Astrocyte of the spinal cord (primary cell): ENCODE measurements at regions not wholly inside any gene's neighbourhood (a gene's known extent, or its start where the extent isn't known, plus 50 kb on each side); places are given as distances from the start of the nearest gene placed in this dataset.

ENCODE experiments used
- DNase-seq: peaks from one replicate; pipeline ENCODE4 v3.0.0; 2011; ENCODE audit warnings: low read depth, low spot score
- H3K4me3 ChIP-seq: 2 replicates; pipeline ENCODE4 v1.5.1; 2011; ENCODE audit warnings: low read depth, mild to moderate bottlenecking, low read length, moderate library complexity
- in situ Hi-C: cut with HindIII; loops from 2 replicates; pipeline ENCODE4 v1.10.0; 2017; ENCODE audit warnings: low sequenced_read_pairs
- TF ChIP-seq, protein P1 (sequence below): IDR thresholded peaks from 2 replicates; pipeline ENCODE4 v1.5.1; 2012; ENCODE audit warnings: low read depth, mild to moderate bottlenecking, low read length, inconsistent platforms

DNA sequence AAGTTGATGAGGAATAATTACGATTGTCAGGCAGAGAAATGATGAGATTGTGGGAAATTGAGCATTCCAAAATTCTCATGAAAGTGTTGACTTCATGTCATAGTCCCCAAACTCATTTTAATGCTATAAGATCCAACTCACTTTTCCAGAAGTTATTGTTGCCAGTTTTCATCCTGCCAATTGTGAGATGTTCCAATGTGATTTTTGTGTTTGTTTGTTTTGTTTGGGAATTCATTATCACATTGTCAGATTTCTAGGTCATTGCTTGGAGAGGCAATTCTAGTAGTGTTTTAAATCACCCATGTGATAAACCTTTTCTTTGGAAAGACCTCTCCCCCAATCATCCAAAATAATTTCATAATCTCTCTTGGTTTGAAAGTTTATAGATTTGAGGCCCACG, 86.0 kb upstream of the ACVR2A start:
- no peak overlapping the region for H3K4me3 ChIP-seq
- in situ Hi-C loops: no loop called here
- TF ChIP-seq, protein P1, sequence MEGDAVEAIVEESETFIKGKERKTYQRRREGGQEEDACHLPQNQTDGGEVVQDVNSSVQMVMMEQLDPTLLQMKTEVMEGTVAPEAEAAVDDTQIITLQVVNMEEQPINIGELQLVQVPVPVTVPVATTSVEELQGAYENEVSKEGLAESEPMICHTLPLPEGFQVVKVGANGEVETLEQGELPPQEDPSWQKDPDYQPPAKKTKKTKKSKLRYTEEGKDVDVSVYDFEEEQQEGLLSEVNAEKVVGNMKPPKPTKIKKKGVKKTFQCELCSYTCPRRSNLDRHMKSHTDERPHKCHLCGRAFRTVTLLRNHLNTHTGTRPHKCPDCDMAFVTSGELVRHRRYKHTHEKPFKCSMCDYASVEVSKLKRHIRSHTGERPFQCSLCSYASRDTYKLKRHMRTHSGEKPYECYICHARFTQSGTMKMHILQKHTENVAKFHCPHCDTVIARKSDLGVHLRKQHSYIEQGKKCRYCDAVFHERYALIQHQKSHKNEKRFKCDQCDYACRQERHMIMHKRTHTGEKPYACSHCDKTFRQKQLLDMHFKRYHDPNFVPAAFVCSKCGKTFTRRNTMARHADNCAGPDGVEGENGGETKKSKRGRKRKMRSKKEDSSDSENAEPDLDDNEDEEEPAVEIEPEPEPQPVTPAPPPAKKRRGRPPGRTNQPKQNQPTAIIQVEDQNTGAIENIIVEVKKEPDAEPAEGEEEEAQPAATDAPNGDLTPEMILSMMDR: no peak
- DNase-seq: no peak

DNA sequence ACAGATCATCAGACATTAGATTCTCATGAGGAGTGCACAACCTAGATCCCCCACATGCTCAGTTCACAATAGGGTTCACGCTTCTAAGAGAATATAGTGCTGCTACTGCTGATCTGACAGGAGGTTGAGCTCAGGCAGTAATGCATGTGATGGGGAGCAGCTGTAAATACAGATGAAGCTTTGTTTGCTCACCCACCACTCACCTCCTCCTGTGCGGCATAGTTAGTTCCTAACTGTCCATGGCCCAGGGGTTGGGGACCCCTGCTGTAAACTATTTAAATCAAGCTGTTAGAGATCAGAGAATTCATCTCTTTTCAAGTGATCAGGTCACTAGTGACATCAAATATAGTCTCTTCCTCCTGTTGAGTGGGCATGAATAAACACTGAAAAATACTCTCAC, 88.8 kb upstream of the ACVR2A start:
- in situ Hi-C loops: no loop called here
- TF ChIP-seq, protein P1: no peak
- DNase-seq: no peak
- no peak overlapping the region for H3K4me3 ChIP-seq

- in situ Hi-C loops: no loop called here
- TF ChIP-seq, protein P1: no peak
- no peak for DNase-seq
- no peak overlapping the region for H3K4me3 ChIP-seq
Observed at GRCh38 chr2:147740211-147740927, 104.5 kb upstream of the ACVR2A start.

GRCh38 chr2:147739508-147739907, 105.3 kb upstream of the ACVR2A start:
- H3K4me3 ChIP-seq: no peak overlapping the region
- no peak for DNase-seq
- in situ Hi-C loops: no loop called here
- TF ChIP-seq, protein P1: no peak

- no peak for DNase-seq
- in situ Hi-C loops: no loop called here
- no peak overlapping the region for H3K4me3 ChIP-seq
- TF ChIP-seq, protein P1: no peak
Observed at GRCh38 chr2:147718831-147719230, 126.0 kb upstream of the ACVR2A start.

DNA sequence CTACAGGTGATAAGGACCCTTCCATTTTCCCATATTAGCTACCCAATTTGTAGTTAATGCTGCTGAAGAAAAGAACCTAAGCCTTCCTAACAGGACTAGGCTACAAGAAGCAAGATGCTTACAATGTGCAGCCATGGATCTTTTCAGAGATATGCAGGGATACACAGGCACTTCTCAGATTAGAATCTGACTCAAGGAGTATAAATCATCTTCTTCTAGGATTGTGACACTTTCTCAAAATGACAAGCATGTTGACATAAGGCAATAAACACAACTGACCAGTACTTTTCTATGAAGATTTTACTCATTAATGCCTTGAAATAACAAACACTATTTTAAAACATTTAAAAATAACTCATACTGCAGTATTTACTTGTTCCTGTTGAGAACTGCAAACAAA, 127.9 kb upstream of the ACVR2A start:
- TF ChIP-seq, protein P1: no peak
- no peak for DNase-seq
- in situ Hi-C loops: no loop called here
- no peak overlapping the region for H3K4me3 ChIP-seq
